GM18511 (cell line): ENCODE measurements at regions not wholly inside any gene's neighbourhood (a gene's known extent, or its start where the extent isn't known, plus 50 kb on each side); places are given as distances from the start of the nearest gene placed in this dataset.

Source experiments
- ATAC-seq: cut with Tn5 transposase; IDR thresholded peaks from one replicate; pipeline ENCODE4 v1.9.1; 2021; ENCODE audit warnings: mild to moderate bottlenecking, moderate library complexity; ENCODE audit not compliant: unreplicated experiment

GRCh38 chr10:128936392-128936791, 530.6 kb upstream of the MGMT start:
- ATAC-seq, result no peak

- no peak for ATAC-seq
Measured at GRCh38 chr10:128938558-128938957, 528.5 kb upstream of the MGMT start.

DNA sequence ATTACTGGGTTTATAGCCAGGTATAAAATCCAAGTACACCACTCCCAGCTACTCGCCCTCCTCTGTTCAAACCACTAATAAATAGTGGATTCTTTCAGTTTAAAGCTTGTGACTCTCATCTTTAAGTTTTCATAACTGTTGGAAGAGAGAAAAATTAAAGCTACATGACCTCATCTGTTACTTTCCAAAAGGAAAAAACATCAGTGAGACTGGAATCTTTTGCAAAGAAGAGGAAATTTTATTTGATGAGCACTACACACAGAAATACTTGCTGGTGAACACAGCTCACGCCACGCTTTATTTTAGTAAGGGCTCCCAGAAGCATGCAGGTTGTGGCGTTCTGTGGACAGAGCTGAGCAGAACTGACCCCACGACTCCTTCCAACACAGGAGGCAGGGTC, 527.0 kb upstream of the MGMT start:
- no peak for ATAC-seq

- no peak for ATAC-seq
Measured at GRCh38 chr10:128943111-128943510, 523.9 kb upstream of the MGMT start.

DNA sequence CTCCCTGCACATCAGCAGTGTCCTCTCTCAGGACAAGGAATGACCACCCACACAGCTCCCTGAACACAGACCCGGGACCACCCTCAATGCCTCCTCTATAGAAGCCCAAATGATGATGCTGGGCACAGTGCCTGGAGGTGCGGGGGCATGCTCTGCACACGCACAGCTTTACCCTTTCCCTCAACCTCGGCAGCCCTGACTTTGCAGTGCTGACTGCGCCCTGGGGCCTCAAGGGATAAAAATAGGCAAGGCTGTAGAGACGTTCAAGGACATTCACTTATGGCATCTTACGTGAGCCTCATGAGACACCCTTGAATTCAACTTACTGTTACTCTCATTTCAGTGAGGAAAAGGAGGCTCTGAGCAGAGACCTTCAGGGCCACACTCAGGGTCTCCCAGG, 521.6 kb upstream of the MGMT start:
- ATAC-seq, result no peak

GRCh38 chr10:128950159-128950915, 516.7 kb upstream of the MGMT start:
- ATAC-seq, result no peak

DNA sequence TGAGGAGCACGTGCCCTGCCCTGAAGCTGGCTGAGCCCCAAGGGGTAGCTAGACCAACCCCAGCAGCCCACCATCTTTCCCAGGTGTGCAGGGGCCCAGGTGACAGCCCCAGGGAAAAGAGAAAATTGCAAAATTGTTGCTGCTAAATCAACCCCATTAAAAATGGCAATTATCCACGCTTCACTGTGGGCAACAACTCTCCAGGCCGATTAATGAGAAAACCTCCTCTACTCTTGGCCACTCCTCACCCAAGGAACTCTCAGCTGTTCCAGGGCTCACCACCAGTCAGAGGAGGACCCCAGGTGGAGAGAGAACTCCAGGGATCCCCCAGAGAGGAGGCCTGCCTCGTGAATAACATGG, 516.1 kb upstream of the MGMT start:
- no peak for ATAC-seq

- no peak for ATAC-seq
Measured at GRCh38 chr10:128952856-128953255, 514.2 kb upstream of the MGMT start.

GRCh38 chr10:128956149-128956548, 510.9 kb upstream of the MGMT start:
- no peak for ATAC-seq

GRCh38 chr10:128957221-128957620, 509.8 kb upstream of the MGMT start:
- no peak for ATAC-seq

DNA sequence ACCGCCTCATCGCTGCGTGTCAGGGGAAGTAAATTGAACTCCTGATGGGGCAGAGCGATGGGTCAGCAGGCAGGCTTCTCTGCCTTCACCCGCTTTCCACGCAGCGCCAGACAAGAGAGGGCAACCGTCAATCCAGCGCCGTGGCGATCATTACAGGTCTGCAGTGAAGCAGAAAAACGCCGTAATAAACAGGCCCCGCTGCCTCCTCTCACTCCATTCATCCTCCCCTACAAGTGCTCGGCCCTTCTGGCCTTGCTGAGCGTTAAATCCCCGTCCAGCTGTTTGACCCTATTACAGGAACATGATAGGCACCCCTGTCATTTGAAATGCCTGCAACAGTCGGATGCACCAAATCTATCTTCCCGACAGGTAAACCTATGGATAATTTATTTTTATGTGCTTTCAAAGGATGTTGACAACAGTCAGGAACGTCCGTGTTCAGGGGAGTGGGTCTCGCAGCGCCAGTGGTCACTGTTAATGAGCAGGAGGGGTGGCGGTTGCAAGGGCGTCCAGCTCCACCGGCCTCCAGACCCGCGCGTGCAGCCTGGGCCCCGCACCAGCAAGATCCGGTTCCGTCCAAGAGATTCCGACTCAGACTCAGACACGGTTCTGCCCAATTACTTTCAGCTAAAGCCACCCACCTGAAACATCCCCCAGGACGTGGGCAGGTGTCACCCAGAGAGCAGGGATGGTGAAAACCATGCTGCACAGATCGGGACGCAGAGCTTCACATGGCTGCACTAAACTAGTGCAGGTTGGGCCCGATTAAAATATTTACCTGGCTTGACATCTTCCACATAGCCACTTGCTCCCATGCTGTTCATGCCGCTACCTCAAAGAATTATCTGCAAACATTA, 508.0 kb upstream of the MGMT start:
- ATAC-seq, result no peak

- no peak for ATAC-seq
Measured at GRCh38 chr10:128959746-128960145, 507.3 kb upstream of the MGMT start.

DNA sequence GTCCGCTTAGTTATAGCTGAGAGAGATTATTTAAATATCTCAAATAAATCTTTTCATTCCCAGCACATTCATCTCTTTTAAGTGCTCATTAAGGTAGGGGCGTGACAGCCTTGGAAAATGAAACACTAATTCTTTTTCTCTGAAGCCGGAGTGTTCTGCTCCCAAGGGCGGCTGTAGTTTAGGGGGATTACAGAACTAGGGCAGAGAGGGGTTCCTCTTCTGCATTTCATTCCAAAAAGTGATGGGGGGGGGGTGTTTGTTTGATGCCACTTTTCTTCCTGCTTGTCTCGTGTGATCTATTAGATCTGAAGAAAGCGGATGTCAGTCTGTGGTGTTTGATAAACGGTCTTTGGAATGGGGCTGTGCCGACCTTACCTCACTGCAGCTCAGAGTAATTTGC, 506.5 kb upstream of the MGMT start:
- ATAC-seq, result no peak

DNA sequence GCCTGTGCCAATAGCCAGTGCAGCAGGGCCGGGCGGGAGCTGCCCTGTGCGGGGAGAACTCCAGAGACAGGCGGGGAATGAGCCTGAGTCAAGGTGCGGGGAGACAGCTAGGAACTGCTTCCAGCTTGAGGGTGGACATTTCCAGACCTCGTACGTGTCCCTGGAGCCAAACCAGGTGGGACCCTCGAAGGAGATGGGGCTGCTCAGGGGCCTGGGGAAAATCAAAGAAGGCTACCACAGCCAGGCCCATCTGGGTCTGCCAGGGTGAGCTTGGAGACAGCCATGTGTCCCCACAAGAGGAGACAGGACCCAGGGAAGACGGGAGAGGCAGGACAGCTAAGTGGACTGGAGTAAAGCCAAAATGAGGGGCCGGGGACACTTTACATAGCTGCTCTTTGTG, 504.9 kb upstream of the MGMT start:
- no peak for ATAC-seq

DNA sequence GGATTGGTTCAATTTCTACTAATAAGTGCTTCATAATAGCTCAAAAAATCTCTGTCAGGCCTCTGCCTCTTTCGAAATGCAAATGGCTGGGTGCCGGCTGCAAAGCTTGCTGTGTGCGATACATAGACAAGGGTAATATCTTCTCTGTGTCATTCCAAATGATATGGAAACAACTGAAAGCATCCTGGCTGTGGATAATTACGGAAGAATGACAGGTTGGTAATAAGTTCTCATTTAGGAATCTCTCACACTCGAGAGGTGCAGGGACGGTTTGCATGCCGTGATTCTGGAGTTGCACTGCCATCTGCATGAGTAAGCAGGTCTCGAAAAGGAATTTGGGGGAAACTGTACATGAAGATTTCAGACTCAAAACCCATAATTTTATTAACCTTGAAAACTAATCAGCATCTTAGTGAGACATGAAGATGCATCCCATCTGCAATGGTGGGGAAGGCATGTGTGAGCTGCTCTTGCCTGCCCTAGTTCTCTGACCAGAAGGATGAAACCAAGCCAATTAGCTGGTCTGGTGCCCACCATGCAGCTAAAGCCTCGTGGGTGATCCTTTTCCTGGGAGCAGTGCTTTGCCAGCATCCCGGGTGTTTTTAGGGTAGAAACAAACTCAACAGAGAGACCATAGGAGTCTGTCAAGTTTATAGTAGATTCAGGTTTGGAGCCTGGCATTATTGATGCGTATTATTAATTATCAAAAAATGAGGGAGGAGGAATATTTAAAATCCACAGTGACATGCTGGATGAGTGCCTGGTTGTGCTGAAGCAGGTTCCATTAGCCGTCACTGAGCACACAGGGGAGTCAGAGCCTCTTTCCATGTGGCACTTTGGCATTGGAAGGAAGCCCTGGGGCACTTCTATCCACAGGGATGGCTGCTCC, 503.6 kb upstream of the MGMT start:
- no peak for ATAC-seq

DNA sequence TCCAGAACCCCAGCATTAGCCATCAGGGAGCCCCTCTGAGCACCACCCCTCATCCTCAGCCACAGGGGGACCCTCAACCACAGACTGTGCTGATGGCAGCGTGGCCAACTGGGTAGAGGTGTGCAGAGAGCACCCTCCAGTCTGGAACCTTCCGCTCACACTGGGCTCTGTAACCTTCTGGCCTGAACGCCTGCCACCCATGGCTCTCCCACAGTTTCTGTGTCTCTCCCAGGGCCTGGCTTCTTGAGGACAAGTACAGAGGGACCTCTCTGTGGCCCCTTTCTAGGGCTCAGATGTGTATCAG, 503.0 kb upstream of the MGMT start:
- ATAC-seq, result no peak

- no peak for ATAC-seq
Measured at GRCh38 chr10:128967980-128968756, 498.9 kb upstream of the MGMT start.

DNA sequence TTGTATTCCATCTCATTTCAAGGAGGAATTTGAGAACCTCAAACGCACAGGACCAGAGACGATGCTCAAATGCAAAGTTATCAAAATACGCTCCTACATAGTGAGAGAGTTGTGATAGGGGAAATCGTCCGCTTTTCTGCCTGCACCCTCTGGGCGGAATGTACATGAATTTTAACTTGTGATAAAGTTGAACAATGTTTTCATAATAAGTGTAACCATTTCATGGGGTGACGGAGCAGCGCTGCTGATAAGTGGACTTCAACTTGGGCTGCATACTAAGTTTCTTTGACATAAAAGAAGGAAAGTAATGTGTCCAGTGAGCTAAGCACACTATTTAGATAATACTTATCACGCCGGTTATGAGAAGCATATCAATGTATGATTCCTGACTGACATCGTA, 497.5 kb upstream of the MGMT start:
- no peak for ATAC-seq

GRCh38 chr10:128971374-128972035, 495.5 kb upstream of the MGMT start:
- no peak for ATAC-seq

- no peak for ATAC-seq
Measured at GRCh38 chr10:128972036-128972405, 495.0 kb upstream of the MGMT start.
